GM23338 (cell line): ENCODE measurements at regions not wholly inside any gene's neighbourhood (a gene's known extent, or its start where the extent isn't known, plus 50 kb on each side); places are given as distances from the start of the nearest gene placed in this dataset.

Experiments
- ATAC-seq: fragments of 200-7000 bp; cut with Tn5 transposase; 3 replicates; pipeline ENCODE4 v1.9.1; 2020
- DNase-seq: peaks from one replicate; pipeline ENCODE4 v3.0.0-alpha.2; 2015; ENCODE audit warnings: low spot score
- H2AFZ ChIP-seq: fragments of 200-600 bp; sonication (generic); 2 replicates; pipeline ENCODE4 v1.8.0; 2016; ENCODE audit warnings: antibody characterized with exemption, mild to moderate bottlenecking, moderate library complexity
- H3F3A ChIP-seq: fragments of 200-600 bp; sonication (generic); replicated peaks from 2 replicates; pipeline ENCODE4 v1.8.0; 2017; ENCODE audit warnings: antibody characterized with exemption, mixed run types, low read depth
- H3K27ac ChIP-seq: fragments of 200-600 bp; sonication (generic); 2 replicates; pipeline ENCODE4 v1.6.1; 2016; ENCODE audit warnings: low read depth
- H3K27me3 ChIP-seq: fragments of 200-600 bp; sonication (generic); 2 replicates; pipeline ENCODE4 v1.8.0; 2016; ENCODE audit warnings: mild to moderate bottlenecking, mixed run types, moderate library complexity; ENCODE audit not compliant: insufficient read depth
- H3K36me3 ChIP-seq: fragments of 200-600 bp; sonication (generic); 2 replicates; pipeline ENCODE4 v1.8.0; 2016; ENCODE audit warnings: mild to moderate bottlenecking; ENCODE audit not compliant: insufficient read depth
- H3K4me1 ChIP-seq: fragments of 200-600 bp; sonication (generic); 2 replicates; pipeline ENCODE4 v1.8.0; 2016; ENCODE audit warnings: mild to moderate bottlenecking, moderate library complexity; ENCODE audit not compliant: insufficient read depth
- H3K4me2 ChIP-seq: fragments of 200-600 bp; sonication (generic); 2 replicates; pipeline ENCODE4 v1.7.1; 2017; ENCODE audit warnings: mixed run types
- H3K4me3 ChIP-seq: fragments of 200-600 bp; sonication (generic); 2 replicates; pipeline ENCODE4 v1.6.1; 2016; ENCODE audit warnings: mixed run types
- H3K79me2 ChIP-seq: fragments of 200-600 bp; sonication (generic); replicated peaks from 2 replicates; pipeline ENCODE4 v1.8.0; 2017; ENCODE audit warnings: mild to moderate bottlenecking; ENCODE audit not compliant: insufficient read depth
- H3K9me2 ChIP-seq: fragments of 200-600 bp; sonication (generic); 2 replicates; pipeline ENCODE4 v1.8.0; 2017; ENCODE audit not compliant: insufficient read depth
- H4K20me1 ChIP-seq: fragments of 200-600 bp; sonication (generic); replicated peaks from 2 replicates; pipeline ENCODE4 v1.8.0; 2017; ENCODE audit warnings: mild to moderate bottlenecking; ENCODE audit not compliant: insufficient read depth
- H3K27ac Mint-ChIP-seq: 2 replicates; pipeline ENCODE4 v1.8.0; 2020; ENCODE audit warnings: inconsistent platforms, mild to moderate bottlenecking, moderate library complexity, mixed read lengths
- H3K27me3 Mint-ChIP-seq: 3 replicates; pipeline ENCODE4 v1.8.0; 2022; ENCODE audit warnings: low read depth, mild to moderate bottlenecking, moderate library complexity, mixed read lengths, inconsistent platforms; ENCODE audit not compliant: insufficient read depth, poor library complexity
- H3K36me3 Mint-ChIP-seq: 3 replicates; pipeline ENCODE4 v1.8.0; 2021; ENCODE audit warnings: low read depth, mild to moderate bottlenecking, inconsistent platforms, moderate library complexity, mixed read lengths
- H3K4me1 Mint-ChIP-seq: 3 replicates; pipeline ENCODE4 v1.8.0; 2020; ENCODE audit warnings: mild to moderate bottlenecking, inconsistent platforms, mixed read lengths
- H3K4me3 Mint-ChIP-seq: 3 replicates; pipeline ENCODE4 v1.8.0; 2021; ENCODE audit warnings: moderate library complexity, mild to moderate bottlenecking, inconsistent platforms, mixed read lengths
- H3K9me3 Mint-ChIP-seq: 3 replicates; pipeline ENCODE4 v1.8.0; 2020; ENCODE audit warnings: moderate library complexity, mild to moderate bottlenecking, inconsistent platforms, mixed read lengths
- CREB1 ChIP-seq: fragments of 250-450 bp; sonication (Bioruptor Pico); IDR thresholded peaks from 2 replicates; pipeline ENCODE4 v1.5.0; 2020; ENCODE audit warnings: low read depth, mild to moderate bottlenecking, moderate library complexity
- EZH2 ChIP-seq: fragments of 200-600 bp; sonication (generic); IDR thresholded peaks from one replicate; pipeline ENCODE4 v1.8.0; 2017; ENCODE audit warnings: antibody characterized with exemption, mild to moderate bottlenecking, low read depth; ENCODE audit not compliant: unreplicated experiment
- EZH2phosphoT487 ChIP-seq: fragments of 200-600 bp; sonication (generic); IDR thresholded peaks from one replicate; pipeline ENCODE4 v1.8.1; 2018; ENCODE audit warnings: antibody characterized with exemption; ENCODE audit not compliant: unreplicated experiment
- JUNB ChIP-seq: IDR thresholded peaks from one replicate; pipeline ENCODE4 v1.6.1; 2016; ENCODE audit warnings: antibody characterized with exemption; ENCODE audit not compliant: unreplicated experiment
- NANOG ChIP-seq: IDR thresholded peaks from 2 replicates; pipeline ENCODE4 v1.6.1; 2016; ENCODE audit warnings: antibody characterized with exemption, borderline replicate concordance
- POLR2AphosphoS5 ChIP-seq: IDR thresholded peaks from 2 replicates; pipeline ENCODE4 v1.6.1; 2016; ENCODE audit warnings: antibody characterized with exemption, low read depth
- REST ChIP-seq: IDR thresholded peaks from one replicate; pipeline ENCODE4 v1.6.1; 2018; ENCODE audit warnings: antibody characterized with exemption; ENCODE audit not compliant: unreplicated experiment
- STAT1 ChIP-seq: IDR thresholded peaks from one replicate; pipeline ENCODE4 v1.6.1; 2016; ENCODE audit warnings: antibody characterized with exemption; ENCODE audit not compliant: unreplicated experiment
- ZNF114 ChIP-seq: fragments of 250-450 bp; sonication (Bioruptor Pico); IDR thresholded peaks from 2 replicates; pipeline ENCODE4 v1.5.0; 2020; ENCODE audit warnings: mild to moderate bottlenecking, moderate library complexity
- ZNF331 ChIP-seq: fragments of 250-450 bp; sonication (Bioruptor Pico); IDR thresholded peaks from 2 replicates; pipeline ENCODE4 v1.5.0; 2020; ENCODE audit warnings: low read depth, mild to moderate bottlenecking, moderate library complexity
- TF ChIP-seq, protein P1 (sequence below), 2 experiments: fragments of 200-600 bp in 1 of 2; sonication (generic) in 1 of 2; conservative IDR thresholded peaks; 2 replicates each; pipeline versions ENCODE4 v1.5.1 to v1.6.1; 2016 to 2017; ENCODE audit warnings: antibody characterized with exemption in 2 of 2, low read depth in 2 of 2, mild to moderate bottlenecking in 2 of 2, moderate library complexity in 1 of 2
- TF ChIP-seq, protein P2 (sequence below): IDR thresholded peaks from 2 replicates; pipeline ENCODE4 v1.6.1; 2016; ENCODE audit warnings: antibody characterized with exemption
- TF ChIP-seq, protein P3 (sequence below): fragments of 250-450 bp; sonication (Bioruptor Pico); IDR thresholded peaks from 2 replicates; pipeline ENCODE4 v1.5.0; 2020; ENCODE audit warnings: mild to moderate bottlenecking, moderate library complexity

- H3K36me3 ChIP-seq = 0 out of 2 replicates have a peak, but pooled peaks cover 5% of the 10 kb centered on the region
- Mint-ChIP-seq H3K27me3 (no peaks in the 10 kb centered on the region), H3K4me1 (no peaks in the 10 kb centered on the region), H3K9me3 (peaks cover 14% of the 10 kb centered on the region; the same call in 2 of the 3 replicates), H3K36me3 (peaks cover 5% of the 10 kb centered on the region; the same call in 2 of the 3 replicates), H3K4me3 (no peak overlapping the region), H3K27ac (no peak overlapping the region)
- no peak for DNase-seq
- no peaks in the 10 kb centered on the region; the same call in 1 of the 2 replicates for H3K9me2 ChIP-seq
- H3K4me1 ChIP-seq = no peaks in the 10 kb centered on the region
- H4K20me1 ChIP-seq = no peaks in the 10 kb centered on the region
- no peaks in the 10 kb centered on the region for H3F3A ChIP-seq
- no peak overlapping the region for H3K27ac ChIP-seq
- no peak for TF ChIP-seq STAT1
- no peak for TF ChIP-seq POLR2AphosphoS5
- no peak for TF ChIP-seq JUNB
- TF ChIP-seq ZNF331 (CRISPR knock-in tag) = no peak
- no peak for TF ChIP-seq NANOG
- TF ChIP-seq REST = no peak
- TF ChIP-seq, protein P1, sequence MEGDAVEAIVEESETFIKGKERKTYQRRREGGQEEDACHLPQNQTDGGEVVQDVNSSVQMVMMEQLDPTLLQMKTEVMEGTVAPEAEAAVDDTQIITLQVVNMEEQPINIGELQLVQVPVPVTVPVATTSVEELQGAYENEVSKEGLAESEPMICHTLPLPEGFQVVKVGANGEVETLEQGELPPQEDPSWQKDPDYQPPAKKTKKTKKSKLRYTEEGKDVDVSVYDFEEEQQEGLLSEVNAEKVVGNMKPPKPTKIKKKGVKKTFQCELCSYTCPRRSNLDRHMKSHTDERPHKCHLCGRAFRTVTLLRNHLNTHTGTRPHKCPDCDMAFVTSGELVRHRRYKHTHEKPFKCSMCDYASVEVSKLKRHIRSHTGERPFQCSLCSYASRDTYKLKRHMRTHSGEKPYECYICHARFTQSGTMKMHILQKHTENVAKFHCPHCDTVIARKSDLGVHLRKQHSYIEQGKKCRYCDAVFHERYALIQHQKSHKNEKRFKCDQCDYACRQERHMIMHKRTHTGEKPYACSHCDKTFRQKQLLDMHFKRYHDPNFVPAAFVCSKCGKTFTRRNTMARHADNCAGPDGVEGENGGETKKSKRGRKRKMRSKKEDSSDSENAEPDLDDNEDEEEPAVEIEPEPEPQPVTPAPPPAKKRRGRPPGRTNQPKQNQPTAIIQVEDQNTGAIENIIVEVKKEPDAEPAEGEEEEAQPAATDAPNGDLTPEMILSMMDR (conservative IDR thresholded peaks at IDR 0.05; ENCODE audit: low read depth in 2 of 2) = no peak
- TF ChIP-seq EZH2phosphoT487 = no peak
- TF ChIP-seq, protein P2, sequence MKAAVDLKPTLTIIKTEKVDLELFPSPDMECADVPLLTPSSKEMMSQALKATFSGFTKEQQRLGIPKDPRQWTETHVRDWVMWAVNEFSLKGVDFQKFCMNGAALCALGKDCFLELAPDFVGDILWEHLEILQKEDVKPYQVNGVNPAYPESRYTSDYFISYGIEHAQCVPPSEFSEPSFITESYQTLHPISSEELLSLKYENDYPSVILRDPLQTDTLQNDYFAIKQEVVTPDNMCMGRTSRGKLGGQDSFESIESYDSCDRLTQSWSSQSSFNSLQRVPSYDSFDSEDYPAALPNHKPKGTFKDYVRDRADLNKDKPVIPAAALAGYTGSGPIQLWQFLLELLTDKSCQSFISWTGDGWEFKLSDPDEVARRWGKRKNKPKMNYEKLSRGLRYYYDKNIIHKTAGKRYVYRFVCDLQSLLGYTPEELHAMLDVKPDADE = no peak
- TF ChIP-seq, protein P3, sequence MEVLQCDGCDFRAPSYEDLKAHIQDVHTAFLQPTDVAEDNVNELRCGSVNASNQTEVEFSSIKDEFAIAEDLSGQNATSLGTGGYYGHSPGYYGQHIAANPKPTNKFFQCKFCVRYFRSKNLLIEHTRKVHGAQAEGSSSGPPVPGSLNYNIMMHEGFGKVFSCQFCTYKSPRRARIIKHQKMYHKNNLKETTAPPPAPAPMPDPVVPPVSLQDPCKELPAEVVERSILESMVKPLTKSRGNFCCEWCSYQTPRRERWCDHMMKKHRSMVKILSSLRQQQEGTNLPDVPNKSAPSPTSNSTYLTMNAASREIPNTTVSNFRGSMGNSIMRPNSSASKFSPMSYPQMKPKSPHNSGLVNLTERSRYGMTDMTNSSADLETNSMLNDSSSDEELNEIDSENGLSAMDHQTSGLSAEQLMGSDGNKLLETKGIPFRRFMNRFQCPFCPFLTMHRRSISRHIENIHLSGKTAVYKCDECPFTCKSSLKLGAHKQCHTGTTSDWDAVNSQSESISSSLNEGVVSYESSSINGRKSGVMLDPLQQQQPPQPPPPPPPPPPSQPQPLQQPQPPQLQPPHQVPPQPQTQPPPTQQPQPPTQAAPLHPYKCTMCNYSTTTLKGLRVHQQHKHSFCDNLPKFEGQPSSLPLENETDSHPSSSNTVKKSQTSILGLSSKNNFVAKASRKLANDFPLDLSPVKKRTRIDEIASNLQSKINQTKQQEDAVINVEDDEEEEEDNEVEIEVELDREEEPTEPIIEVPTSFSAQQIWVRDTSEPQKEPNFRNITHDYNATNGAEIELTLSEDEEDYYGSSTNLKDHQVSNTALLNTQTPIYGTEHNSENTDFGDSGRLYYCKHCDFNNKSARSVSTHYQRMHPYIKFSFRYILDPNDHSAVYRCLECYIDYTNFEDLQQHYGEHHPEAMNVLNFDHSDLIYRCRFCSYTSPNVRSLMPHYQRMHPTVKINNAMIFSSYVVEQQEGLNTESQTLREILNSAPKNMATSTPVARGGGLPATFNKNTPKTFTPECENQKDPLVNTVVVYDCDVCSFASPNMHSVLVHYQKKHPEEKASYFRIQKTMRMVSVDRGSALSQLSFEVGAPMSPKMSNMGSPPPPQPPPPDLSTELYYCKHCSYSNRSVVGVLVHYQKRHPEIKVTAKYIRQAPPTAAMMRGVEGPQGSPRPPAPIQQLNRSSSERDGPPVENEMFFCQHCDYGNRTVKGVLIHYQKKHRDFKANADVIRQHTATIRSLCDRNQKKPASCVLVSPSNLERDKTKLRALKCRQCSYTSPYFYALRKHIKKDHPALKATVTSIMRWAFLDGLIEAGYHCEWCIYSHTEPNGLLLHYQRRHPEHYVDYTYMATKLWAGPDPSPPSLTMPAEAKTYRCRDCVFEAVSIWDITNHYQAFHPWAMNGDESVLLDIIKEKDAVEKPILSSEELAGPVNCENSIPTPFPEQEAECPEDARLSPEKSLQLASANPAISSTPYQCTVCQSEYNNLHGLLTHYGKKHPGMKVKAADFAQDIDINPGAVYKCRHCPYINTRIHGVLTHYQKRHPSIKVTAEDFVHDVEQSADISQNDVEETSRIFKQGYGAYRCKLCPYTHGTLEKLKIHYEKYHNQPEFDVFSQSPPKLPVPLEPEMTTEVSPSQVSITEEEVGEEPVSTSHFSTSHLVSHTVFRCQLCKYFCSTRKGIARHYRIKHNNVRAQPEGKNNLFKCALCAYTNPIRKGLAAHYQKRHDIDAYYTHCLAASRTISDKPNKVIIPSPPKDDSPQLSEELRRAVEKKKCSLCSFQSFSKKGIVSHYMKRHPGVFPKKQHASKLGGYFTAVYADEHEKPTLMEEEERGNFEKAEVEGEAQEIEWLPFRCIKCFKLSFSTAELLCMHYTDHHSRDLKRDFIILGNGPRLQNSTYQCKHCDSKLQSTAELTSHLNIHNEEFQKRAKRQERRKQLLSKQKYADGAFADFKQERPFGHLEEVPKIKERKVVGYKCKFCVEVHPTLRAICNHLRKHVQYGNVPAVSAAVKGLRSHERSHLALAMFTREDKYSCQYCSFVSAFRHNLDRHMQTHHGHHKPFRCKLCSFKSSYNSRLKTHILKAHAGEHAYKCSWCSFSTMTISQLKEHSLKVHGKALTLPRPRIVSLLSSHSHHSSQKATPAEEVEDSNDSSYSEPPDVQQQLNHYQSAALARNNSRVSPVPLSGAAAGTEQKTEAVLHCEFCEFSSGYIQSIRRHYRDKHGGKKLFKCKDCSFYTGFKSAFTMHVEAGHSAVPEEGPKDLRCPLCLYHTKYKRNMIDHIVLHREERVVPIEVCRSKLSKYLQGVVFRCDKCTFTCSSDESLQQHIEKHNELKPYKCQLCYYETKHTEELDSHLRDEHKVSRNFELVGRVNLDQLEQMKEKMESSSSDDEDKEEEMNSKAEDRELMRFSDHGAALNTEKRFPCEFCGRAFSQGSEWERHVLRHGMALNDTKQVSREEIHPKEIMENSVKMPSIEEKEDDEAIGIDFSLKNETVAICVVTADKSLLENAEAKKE = no peak
- no peak for TF ChIP-seq EZH2
- TF ChIP-seq ZNF114 (CRISPR knock-in tag) = no peak
- TF ChIP-seq CREB1 (CRISPR knock-in tag) = no peak
- H3K27me3 ChIP-seq = no peaks in the 10 kb centered on the region
- H3K79me2 ChIP-seq = no peaks in the 10 kb centered on the region
- no peak for ATAC-seq
- H2AFZ ChIP-seq = no peak overlapping the region
- H3K4me3 ChIP-seq = no peak overlapping the region
- H3K4me2 ChIP-seq = no peak overlapping the region
These were observed 111.9 kb upstream of the EDNRA start for GRCh38 chr4:147368948-147369347.
